Liver (tissue), 8 donors: ENCODE measurements at regions not wholly inside any gene's neighbourhood (a gene's known extent, or its start where the extent isn't known, plus 50 kb on each side); places are given as distances from the start of the nearest gene placed in this dataset.

Source experiments
- DNase-seq: peaks from one replicate; pipeline ENCODE4 v3.0.0-alpha.2; 2017; ENCODE audit warnings: low spot score
- H3K27ac ChIP-seq, 2 donors: one replicate each; pipeline ENCODE4 v1.7.0; 2013; ENCODE audit warnings: inconsistent platforms in 2 of 2, low read length in 2 of 2, control low read depth in 1 of 2, low read depth in 1 of 2, mild to moderate bottlenecking in 1 of 2
- H3K27me3 ChIP-seq, 4 donors: one replicate each; pipeline versions ENCODE4 v1.6.1 to v1.7.0; 2013; ENCODE audit warnings: low read length in 3 of 4, inconsistent platforms in 1 of 4, mild to moderate bottlenecking in 1 of 4, moderate library complexity in 1 of 4; ENCODE audit not compliant: control insufficient read depth in 4 of 4, insufficient read depth in 4 of 4
- H3K36me3 ChIP-seq, 4 donors: one replicate each; pipeline versions ENCODE4 v1.6.1 to v1.7.0; 2013; ENCODE audit warnings: low read length in 3 of 4, mild to moderate bottlenecking in 3 of 4, low read depth in 1 of 4, moderate library complexity in 1 of 4; ENCODE audit not compliant: control insufficient read depth in 4 of 4, insufficient read depth in 3 of 4
- H3K4me1 ChIP-seq, 4 donors: one replicate each; pipeline versions ENCODE4 v1.6.1 to v1.7.0; 2013; ENCODE audit warnings: low read length in 3 of 4, mild to moderate bottlenecking in 3 of 4, moderate library complexity in 1 of 4; ENCODE audit not compliant: control insufficient read depth in 4 of 4, insufficient read depth in 4 of 4
- H3K4me3 ChIP-seq, 3 donors: one replicate each; pipeline versions ENCODE4 v1.6.1 to v1.7.0; 2013; ENCODE audit warnings: low read length in 3 of 3, control low read depth in 1 of 3, low read depth in 1 of 3, mild to moderate bottlenecking in 1 of 3
- H3K9ac ChIP-seq, 2 donors: one replicate each; pipeline ENCODE4 v1.7.0; 2013; ENCODE audit warnings: low read length in 2 of 2, mild to moderate bottlenecking in 2 of 2, moderate library complexity in 2 of 2, control low read depth in 1 of 2, low read depth in 1 of 2
- H3K9me3 ChIP-seq, 4 donors: one replicate each; pipeline versions ENCODE4 v1.6.1 to v1.7.0; 2013; ENCODE audit warnings: low read length in 3 of 4; ENCODE audit not compliant: control insufficient read depth in 4 of 4
- EGR1 ChIP-seq, 2 donors: IDR thresholded peaks; 2 replicates each; pipeline ENCODE4 v1.6.1; 2016 to 2018; ENCODE audit warnings: antibody characterized with exemption in 2 of 2, low read depth in 2 of 2
- FOXA1 ChIP-seq: IDR thresholded peaks from 2 replicates; pipeline ENCODE4 v1.6.1; 2016; ENCODE audit warnings: antibody characterized with exemption
- FOXA2 ChIP-seq: IDR thresholded peaks from 2 replicates; pipeline ENCODE4 v1.6.1; 2016; ENCODE audit warnings: antibody characterized with exemption
- GABPA ChIP-seq, 2 donors: IDR thresholded peaks in 1 of 2; conservative IDR thresholded peaks in 1 of 2; 2 replicates each; pipeline ENCODE4 v1.6.1; 2016; ENCODE audit warnings: antibody characterized with exemption in 2 of 2, mild to moderate bottlenecking in 1 of 2, moderate library complexity in 1 of 2
- HNF4G ChIP-seq: IDR thresholded peaks from 2 replicates; pipeline ENCODE4 v1.6.1; 2016; ENCODE audit warnings: antibody characterized with exemption
- JUND ChIP-seq, 2 donors: IDR thresholded peaks; 2 replicates each; pipeline ENCODE4 v1.6.1; 2016; ENCODE audit warnings: antibody characterized with exemption in 2 of 2
- NR2F2 ChIP-seq: IDR thresholded peaks from 2 replicates; pipeline ENCODE4 v1.6.1; 2016; ENCODE audit warnings: antibody characterized with exemption
- RAD21 ChIP-seq, 2 donors: IDR thresholded peaks; 2 replicates each; pipeline ENCODE4 v1.6.1; 2016; ENCODE audit warnings: antibody characterized with exemption in 2 of 2, mild to moderate bottlenecking in 2 of 2
- RXRA ChIP-seq, 2 donors: IDR thresholded peaks; 2 replicates each; pipeline ENCODE4 v1.6.1; 2017 to 2018; ENCODE audit warnings: antibody characterized with exemption in 2 of 2, mild to moderate bottlenecking in 1 of 2
- SP1 ChIP-seq: IDR thresholded peaks from 2 replicates; pipeline ENCODE4 v1.6.1; 2018; ENCODE audit warnings: antibody characterized with exemption, mild to moderate bottlenecking
- TAF1 ChIP-seq: conservative IDR thresholded peaks from 2 replicates; pipeline ENCODE4 v1.6.1; 2016; ENCODE audit warnings: antibody characterized with exemption, mild to moderate bottlenecking
- YY1 ChIP-seq: IDR thresholded peaks from 2 replicates; pipeline ENCODE4 v1.6.1; 2016; ENCODE audit warnings: antibody characterized with exemption, mild to moderate bottlenecking
- WGBS: extraction: QIAGEN DNeasy Blood & Tissue Kit; methylation state at CpG from one replicate; pipeline ENCODE4 v1.1.7; 2013; 5-methylcytosine and 5-hydroxymethylcytosine counted together
- TF ChIP-seq, protein P1 (sequence below): IDR thresholded peaks from 2 replicates; pipeline ENCODE4 v1.6.1; 2016; ENCODE audit warnings: antibody characterized with exemption
- TF ChIP-seq, protein P2 (sequence below): IDR thresholded peaks from 2 replicates; pipeline ENCODE4 v1.6.1; 2016; ENCODE audit warnings: antibody characterized with exemption
- TF ChIP-seq, protein P3 (sequence below): IDR thresholded peaks from 2 replicates; pipeline ENCODE4 v1.6.1; 2016; ENCODE audit warnings: antibody characterized with exemption
- TF ChIP-seq, protein P4 (sequence below): fragments of 150-350 bp; IDR thresholded peaks from 2 replicates; pipeline ENCODE4 v1.5.1; 2017; ENCODE audit warnings: improper control_type of control experiment, low read depth, low read length; ENCODE audit not compliant: missing input control
- donor health status: healthy.
- donor health status: healthy.
- donor health status: healthy.
- donor health status: healthy.
- donor health status: healthy.

DNA sequence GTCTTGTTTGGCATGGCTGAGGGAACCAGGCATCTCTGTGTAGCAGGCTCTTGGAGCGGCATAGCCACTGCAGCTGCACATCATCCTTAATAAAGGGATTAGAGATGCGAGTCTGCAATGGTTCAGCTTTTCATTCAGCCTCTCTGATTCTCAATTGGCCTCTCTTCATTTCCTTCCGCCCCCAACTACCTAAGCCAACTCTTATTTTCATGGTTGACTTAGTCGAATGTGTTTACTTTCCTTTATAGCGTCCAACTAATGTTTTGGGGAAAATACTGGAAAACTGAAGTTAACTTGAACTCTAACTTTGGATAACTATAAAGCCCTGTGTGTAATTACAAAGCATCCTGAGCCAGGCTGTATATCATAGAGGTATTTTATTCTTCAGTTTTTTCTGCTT, 202.2 kb upstream of the KIAA1217 start (continued):
- TF ChIP-seq, protein P1, sequence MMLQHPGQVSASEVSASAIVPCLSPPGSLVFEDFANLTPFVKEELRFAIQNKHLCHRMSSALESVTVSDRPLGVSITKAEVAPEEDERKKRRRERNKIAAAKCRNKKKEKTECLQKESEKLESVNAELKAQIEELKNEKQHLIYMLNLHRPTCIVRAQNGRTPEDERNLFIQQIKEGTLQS, result no peak
- TF ChIP-seq, protein P2, sequence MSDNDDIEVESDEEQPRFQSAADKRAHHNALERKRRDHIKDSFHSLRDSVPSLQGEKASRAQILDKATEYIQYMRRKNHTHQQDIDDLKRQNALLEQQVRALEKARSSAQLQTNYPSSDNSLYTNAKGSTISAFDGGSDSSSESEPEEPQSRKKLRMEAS, result no peak

DNA sequence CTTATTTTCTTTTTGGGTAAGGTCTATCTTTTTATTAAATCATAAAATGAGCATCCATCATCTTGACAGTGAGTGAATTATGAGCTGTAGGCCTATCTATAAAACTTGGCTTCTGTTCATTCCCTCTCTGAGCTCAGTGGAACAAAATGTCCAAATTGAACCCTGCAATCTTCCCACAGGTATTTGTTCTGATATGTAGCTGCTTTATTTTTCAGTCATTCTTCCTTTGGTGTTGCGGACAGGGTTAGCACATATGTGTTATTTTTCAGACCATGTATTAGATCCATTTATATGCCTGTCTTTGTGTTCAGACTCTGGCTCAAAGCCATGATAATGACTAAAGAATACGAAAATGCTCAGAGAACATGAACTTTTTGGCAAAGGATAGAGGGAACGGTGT, 201.6 kb upstream of the KIAA1217 start:
- H3K4me3 ChIP-seq, result no peak overlapping the region
- DNase-seq, result no peak
- H3K27me3 ChIP-seq, result peaks cover 0 to 5% (median 2%) of the 10 kb centered on the region in 4 donors
- no peak for TF ChIP-seq JUND (IDR thresholded peaks at IDR 0.05)
- no peak for TF ChIP-seq YY1
- TF ChIP-seq, protein P3, sequence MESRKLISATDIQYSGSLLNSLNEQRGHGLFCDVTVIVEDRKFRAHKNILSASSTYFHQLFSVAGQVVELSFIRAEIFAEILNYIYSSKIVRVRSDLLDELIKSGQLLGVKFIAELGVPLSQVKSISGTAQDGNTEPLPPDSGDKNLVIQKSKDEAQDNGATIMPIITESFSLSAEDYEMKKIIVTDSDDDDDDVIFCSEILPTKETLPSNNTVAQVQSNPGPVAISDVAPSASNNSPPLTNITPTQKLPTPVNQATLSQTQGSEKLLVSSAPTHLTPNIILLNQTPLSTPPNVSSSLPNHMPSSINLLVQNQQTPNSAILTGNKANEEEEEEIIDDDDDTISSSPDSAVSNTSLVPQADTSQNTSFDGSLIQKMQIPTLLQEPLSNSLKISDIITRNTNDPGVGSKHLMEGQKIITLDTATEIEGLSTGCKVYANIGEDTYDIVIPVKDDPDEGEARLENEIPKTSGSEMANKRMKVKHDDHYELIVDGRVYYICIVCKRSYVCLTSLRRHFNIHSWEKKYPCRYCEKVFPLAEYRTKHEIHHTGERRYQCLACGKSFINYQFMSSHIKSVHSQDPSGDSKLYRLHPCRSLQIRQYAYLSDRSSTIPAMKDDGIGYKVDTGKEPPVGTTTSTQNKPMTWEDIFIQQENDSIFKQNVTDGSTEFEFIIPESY, result no peak
- TF ChIP-seq GABPA (IDR thresholded peaks at IDR 0.05 in 1 of 2, conservative IDR thresholded peaks at IDR 0.05 in 1 of 2), result no peak
- no peak for TF ChIP-seq NR2F2
- no peak for TF ChIP-seq RXRA (IDR thresholded peaks at IDR 0.05)
- no peak for TF ChIP-seq FOXA1
- TF ChIP-seq FOXA2, result no peak
- TF ChIP-seq, protein P2, result no peak
- TF ChIP-seq EGR1 (IDR thresholded peaks at IDR 0.05; ENCODE audit: low read depth in 2 of 2), result no peak
- TF ChIP-seq RAD21 (IDR thresholded peaks at IDR 0.05), result no peak
- TF ChIP-seq HNF4G, result no peak
- TF ChIP-seq, protein P4, sequence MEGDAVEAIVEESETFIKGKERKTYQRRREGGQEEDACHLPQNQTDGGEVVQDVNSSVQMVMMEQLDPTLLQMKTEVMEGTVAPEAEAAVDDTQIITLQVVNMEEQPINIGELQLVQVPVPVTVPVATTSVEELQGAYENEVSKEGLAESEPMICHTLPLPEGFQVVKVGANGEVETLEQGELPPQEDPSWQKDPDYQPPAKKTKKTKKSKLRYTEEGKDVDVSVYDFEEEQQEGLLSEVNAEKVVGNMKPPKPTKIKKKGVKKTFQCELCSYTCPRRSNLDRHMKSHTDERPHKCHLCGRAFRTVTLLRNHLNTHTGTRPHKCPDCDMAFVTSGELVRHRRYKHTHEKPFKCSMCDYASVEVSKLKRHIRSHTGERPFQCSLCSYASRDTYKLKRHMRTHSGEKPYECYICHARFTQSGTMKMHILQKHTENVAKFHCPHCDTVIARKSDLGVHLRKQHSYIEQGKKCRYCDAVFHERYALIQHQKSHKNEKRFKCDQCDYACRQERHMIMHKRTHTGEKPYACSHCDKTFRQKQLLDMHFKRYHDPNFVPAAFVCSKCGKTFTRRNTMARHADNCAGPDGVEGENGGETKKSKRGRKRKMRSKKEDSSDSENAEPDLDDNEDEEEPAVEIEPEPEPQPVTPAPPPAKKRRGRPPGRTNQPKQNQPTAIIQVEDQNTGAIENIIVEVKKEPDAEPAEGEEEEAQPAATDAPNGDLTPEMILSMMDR, result no peak
- no peak for TF ChIP-seq SP1
- H3K9ac ChIP-seq, result no peak overlapping the region
- H3K9me3 ChIP-seq, result no peaks in the 10 kb centered on the region
- H3K36me3 ChIP-seq, result no peaks in the 10 kb centered on the region
- no peak overlapping the region for H3K27ac ChIP-seq
- WGBS, result 71% methylated on average over 3 of the region's 3 CpGs
- H3K4me1 ChIP-seq, result no peaks in the 10 kb centered on the region

DNA sequence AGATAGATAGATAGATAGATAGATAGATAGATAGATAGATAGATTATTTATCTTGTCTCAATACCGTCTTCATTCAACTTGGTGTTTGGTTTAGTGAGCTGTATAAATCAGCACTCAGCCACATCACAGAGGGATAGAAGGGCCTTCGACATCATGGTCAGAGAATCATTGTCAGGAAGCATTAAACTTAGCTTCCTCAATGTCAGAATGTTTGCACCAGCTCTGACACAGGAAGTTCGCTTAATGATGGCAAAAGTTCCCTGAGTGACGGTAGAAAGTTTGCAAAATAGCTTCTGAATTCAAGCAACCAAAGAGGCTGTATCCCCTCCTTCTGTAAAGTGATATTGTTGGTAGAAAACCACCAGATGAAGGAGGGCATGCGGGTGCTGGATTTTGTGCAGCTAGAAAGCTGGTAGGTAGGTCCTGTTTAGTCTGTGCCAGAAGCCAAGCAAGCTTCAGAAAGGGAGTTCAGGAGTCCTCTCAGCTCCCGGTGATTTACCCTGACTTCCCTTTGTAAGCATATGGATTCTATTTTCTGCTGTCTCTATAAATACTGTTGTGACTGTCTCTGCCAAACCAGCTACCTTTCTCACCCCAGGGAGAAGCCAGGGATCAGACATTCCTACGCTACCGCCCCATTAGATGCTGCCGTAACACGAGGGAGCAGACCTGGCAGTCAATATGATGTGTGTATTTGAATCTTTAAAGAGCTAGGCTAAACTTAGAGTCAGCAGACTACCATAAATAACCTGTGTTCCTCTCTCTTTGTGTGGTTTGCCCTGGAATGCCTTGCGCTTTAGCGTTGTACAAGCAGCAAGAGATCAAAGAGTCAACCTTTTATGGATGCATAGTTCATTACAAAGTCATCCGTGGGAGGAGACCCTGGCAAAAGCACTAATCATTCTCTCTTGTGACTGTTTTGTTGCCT, 200.5 kb upstream of the KIAA1217 start:
- H3K4me1 ChIP-seq, result no peaks in the 10 kb centered on the region
- TF ChIP-seq, protein P3, result no peak
- TF ChIP-seq TAF1 (no peak), HNF4G (no peak)
- 53% methylated on average over 13 of the region's 13 CpGs for WGBS
- no peak for DNase-seq
- no peak overlapping the region for H3K4me3 ChIP-seq
- no peaks in the 10 kb centered on the region for H3K9me3 ChIP-seq
- peaks cover 0 to 5% (median 2%) of the 10 kb centered on the region in 4 donors for H3K27me3 ChIP-seq
- H3K9ac ChIP-seq, result no peak overlapping the region
- no peak overlapping the region for H3K27ac ChIP-seq
- H3K36me3 ChIP-seq, result no peaks in the 10 kb centered on the region
